ENCODE measurements at regions not wholly inside any gene's neighbourhood (a gene's known extent, or its start where the extent isn't known, plus 50 kb on each side); places are given as distances from the start of the nearest gene placed in this dataset.
A peak's percentile ranks its signal among the peaks of the same experiment; 100 is the strongest.

DNA sequence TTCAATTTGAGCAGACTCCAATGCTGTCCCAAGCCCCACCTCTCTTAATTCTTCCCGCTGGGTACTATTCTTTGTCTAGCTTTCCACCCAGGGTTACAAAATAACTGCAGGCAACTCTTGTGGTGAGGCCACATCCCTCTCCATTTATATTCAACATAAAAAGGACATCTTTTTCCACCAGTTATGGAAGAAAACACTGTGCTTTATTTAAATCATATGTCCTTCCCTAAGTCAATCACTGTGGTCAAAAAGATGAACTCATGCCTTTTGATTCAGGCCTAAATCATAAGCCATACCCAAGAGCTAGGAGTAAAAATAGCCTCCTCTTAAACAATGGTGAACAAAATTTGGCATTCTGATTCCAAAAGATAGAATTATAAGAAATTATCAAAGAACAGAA, 386.0 kb downstream of the SEMA3D start:
- Mint-ChIP-seq H3K27me3 (ENCODE audit: low read depth) (no peaks in the 10 kb centered on the region), H3K4me3 (no peak overlapping the region), H3K9me3 (peaks cover 6% of the 10 kb centered on the region in 2 donors), H3K36me3 (ENCODE audit: insufficient read depth in 2 of 2) (no peaks in the 10 kb centered on the region), H3K27ac (no peak overlapping the region), H3K4me1 (ENCODE audit: low read depth) (no peaks in the 10 kb centered on the region)
- DNase-seq (no peak), ATAC-seq (replicated peaks in 1 of 2) (no peak)

DNA sequence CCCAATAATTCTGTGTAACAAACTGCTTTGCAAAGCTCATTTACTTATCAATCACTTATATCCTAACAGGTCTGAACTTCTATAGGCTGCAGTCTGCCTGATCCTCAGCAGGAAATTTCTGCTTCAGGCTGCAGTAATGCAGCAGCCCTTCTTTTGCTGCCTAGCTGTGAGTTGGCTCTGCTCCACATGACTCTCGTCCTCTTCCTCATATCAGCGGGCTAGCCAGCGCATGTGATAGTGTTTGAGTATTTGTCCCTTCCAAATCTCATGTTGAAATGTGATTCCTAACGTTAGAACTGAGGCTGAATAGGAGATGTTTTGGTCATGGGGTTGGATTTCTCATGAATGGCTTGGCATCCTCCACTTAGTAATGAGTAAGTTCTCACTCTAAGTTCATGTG, 387.8 kb downstream of the SEMA3D start:
- H3K27me3 Mint-ChIP-seq (ENCODE audit: low read depth): no peaks in the 10 kb centered on the region
- H3K27ac Mint-ChIP-seq: no peak overlapping the region
- no peaks in the 10 kb centered on the region for H3K36me3 Mint-ChIP-seq (ENCODE audit: insufficient read depth in 2 of 2)
- no peak overlapping the region for H3K4me3 Mint-ChIP-seq
- no peaks in the 10 kb centered on the region for H3K4me1 Mint-ChIP-seq (ENCODE audit: low read depth)
- ATAC-seq (replicated peaks in 1 of 2) (no peak), DNase-seq (no peak)
- H3K9me3 Mint-ChIP-seq: peaks cover 6% of the 10 kb centered on the region in 2 donors

DNA sequence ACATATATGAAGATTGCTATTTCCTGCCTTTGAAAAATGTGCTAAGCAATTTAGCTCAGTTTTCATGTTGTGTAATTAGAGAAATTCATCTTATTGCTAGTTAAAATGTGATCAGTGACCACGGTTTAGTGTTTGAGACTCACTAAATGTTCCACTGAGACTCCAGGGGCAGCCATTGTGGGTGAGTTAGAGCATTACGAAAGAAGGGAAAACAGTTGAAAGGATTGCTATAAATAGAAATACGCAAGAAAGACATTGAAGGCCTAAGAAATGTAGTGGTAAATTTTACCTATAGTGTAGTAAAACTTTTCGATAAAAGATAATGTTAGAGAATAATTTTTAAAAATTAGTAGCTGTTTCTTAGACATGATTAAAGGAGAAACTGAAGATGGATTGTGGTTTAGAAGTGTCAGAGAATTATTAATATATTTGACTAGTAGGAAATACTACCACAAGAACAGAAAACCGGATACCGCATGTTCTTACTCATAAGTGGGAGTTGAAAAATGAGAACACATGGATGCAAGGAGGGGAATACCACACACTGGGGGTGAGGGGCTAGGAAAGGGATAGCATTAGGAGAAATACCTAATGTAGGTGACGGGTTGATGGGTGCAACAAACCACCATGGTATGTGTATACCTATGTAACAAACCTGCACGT, 394.5 kb downstream of the SEMA3D start:
- H3K27ac Mint-ChIP-seq: no peak overlapping the region
- ATAC-seq (replicated peaks in 1 of 2) (no peak), DNase-seq (no peak)
- no peaks in the 10 kb centered on the region for H3K36me3 Mint-ChIP-seq (ENCODE audit: insufficient read depth in 2 of 2)
- peaks cover 0 to 5% of the 10 kb centered on the region in 2 donors for H3K9me3 Mint-ChIP-seq
- H3K4me3 Mint-ChIP-seq: no peak overlapping the region
- H3K4me1 Mint-ChIP-seq (ENCODE audit: low read depth): no peaks in the 10 kb centered on the region
- H3K27me3 Mint-ChIP-seq (ENCODE audit: low read depth): no peaks in the 10 kb centered on the region

DNA sequence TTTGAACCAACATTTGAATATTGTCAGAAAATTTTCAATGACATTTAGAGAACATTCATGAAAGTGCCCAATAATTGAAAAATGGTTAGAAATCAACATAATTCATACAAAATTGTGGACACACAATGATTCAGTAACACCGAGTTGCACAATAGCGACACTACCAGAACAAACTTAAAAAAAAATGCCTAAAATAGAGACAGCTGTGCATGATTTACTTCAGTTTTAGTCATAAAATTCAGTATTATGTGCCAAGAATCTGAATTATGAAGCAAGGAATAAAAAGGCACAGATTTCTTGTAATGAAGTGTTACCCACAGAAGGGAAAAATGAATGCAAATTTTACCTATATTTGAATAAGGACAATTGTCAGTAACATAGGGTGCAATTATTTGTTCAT, 396.0 kb downstream of the SEMA3D start:
- no peaks in the 10 kb centered on the region for H3K4me1 Mint-ChIP-seq (ENCODE audit: low read depth)
- no peak overlapping the region for H3K27ac Mint-ChIP-seq
- no peak for ATAC-seq (replicated peaks in 1 of 2)
- no peak for DNase-seq
- H3K36me3 Mint-ChIP-seq (ENCODE audit: insufficient read depth in 2 of 2): no peaks in the 10 kb centered on the region
- no peak overlapping the region for H3K4me3 Mint-ChIP-seq
- H3K9me3 Mint-ChIP-seq: peaks cover 0 to 1% of the 10 kb centered on the region in 2 donors
- no peaks in the 10 kb centered on the region for H3K27me3 Mint-ChIP-seq (ENCODE audit: low read depth)

DNA sequence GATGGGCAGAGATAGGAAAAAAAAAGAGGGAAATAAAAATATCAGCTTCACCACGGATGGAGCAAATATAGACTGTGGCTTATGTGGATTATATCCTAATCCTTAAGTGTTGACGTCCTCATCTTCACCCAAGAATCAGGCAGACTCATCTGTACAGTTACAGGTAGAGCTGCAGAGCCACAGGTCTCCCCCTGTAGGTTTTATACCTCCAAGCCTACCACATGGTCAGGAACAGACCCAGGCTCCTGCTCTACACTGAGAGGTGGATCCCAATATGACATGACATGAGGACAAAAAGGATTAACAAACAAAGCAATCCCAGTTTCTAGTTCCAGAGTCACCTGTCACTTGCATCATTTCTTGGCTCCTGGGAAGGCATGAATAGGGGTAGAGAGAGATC, 400.8 kb downstream of the SEMA3D start:
- DNase-seq: no peak
- Mint-ChIP-seq H3K4me3 (no peak overlapping the region), H3K9me3 (no peaks in the 10 kb centered on the region), H3K4me1 (ENCODE audit: low read depth) (no peaks in the 10 kb centered on the region), H3K36me3 (ENCODE audit: insufficient read depth in 2 of 2) (no peaks in the 10 kb centered on the region), H3K27me3 (ENCODE audit: low read depth) (no peaks in the 10 kb centered on the region), H3K27ac (no peak overlapping the region)
- no peak for ATAC-seq (replicated peaks in 1 of 2)

DNA sequence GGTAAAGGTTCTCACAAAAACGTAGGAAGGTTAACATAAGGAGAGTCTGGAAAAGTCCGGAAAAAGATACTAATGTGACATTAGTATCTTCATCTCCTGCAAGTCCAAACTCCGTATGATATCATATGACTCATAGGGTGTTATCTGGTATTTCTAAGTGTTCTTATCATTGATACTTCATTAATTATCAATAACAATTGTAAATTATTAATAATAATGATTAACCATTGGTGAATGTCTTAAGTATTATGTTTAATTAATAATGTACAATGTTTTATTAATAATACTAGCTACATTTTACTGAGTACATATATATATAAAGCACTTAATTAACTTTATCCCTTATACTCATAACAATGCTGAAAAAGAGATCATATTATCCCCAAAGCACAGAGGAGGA, 402.4 kb downstream of the SEMA3D start:
- ATAC-seq (replicated peaks in 1 of 2) (no peak), DNase-seq (no peak)
- Mint-ChIP-seq H3K27me3 (ENCODE audit: low read depth) (no peaks in the 10 kb centered on the region), H3K9me3 (no peaks in the 10 kb centered on the region), H3K36me3 (ENCODE audit: insufficient read depth in 2 of 2) (no peaks in the 10 kb centered on the region), H3K4me1 (ENCODE audit: low read depth) (no peaks in the 10 kb centered on the region), H3K27ac (no peak overlapping the region), H3K4me3 (no peak overlapping the region)

DNA sequence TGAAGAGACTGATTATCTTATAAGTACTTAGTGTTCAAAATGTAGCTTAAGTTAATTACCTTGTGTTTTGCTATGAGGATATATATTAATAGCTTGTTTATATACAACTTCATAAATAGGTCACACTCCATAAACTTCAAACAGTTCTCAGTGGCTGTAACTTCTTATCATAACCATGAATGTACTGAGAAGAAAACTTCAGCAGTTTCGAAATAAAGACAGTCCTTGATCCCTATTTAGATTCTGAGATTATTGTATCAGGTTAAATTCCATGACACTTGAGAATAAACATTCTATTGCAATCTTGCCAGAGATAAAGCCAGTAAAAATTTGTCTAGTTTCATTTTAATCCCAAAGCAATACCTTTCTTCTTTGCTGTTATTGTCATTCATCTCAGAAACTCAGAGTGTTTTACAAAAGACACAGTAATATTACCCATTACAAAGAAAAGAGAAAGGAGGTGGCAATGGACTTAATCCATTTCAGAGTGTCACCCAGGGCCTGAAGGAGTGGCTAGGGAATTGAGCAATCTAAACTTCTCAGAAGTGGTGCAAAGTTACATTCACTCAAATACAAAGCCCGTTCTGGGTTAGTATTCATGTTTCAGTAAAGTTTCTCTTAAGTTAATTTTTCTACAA, 403.6 kb downstream of the SEMA3D start:
- H3K27me3 Mint-ChIP-seq (ENCODE audit: low read depth): no peaks in the 10 kb centered on the region
- no peak overlapping the region for H3K27ac Mint-ChIP-seq
- ATAC-seq (replicated peaks in 1 of 2) (no peak), DNase-seq (no peak)
- no peak overlapping the region for H3K4me3 Mint-ChIP-seq
- H3K36me3 Mint-ChIP-seq (ENCODE audit: insufficient read depth in 2 of 2): no peaks in the 10 kb centered on the region
- H3K4me1 Mint-ChIP-seq (ENCODE audit: low read depth): no peaks in the 10 kb centered on the region
- no peaks in the 10 kb centered on the region for H3K9me3 Mint-ChIP-seq

DNA sequence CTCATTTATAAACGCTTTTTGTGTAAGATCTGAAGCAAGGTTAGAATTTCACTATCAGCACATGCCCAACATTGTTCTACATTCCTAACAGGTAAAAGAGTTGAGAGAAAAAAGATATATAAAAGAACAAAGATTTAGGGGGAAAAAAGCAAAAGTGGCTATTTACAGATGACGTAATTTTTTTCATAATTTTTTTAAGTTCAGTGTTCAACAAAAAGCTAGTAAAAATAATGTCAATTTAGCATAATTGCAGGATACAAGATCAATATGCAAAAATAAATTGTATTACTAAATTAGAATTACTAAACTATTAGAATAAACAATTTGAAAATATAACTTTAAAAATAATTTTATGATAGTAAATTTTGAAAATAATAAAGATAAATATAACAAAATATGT, 405.0 kb downstream of the SEMA3D start:
- H3K27me3 Mint-ChIP-seq (ENCODE audit: low read depth): no peaks in the 10 kb centered on the region
- no peak overlapping the region for H3K4me3 Mint-ChIP-seq
- DNase-seq (no peak), ATAC-seq (replicated peaks in 1 of 2) (no peak)
- no peaks in the 10 kb centered on the region for H3K36me3 Mint-ChIP-seq (ENCODE audit: insufficient read depth in 2 of 2)
- no peaks in the 10 kb centered on the region for H3K4me1 Mint-ChIP-seq (ENCODE audit: low read depth)
- no peak overlapping the region for H3K27ac Mint-ChIP-seq
- no peaks in the 10 kb centered on the region for H3K9me3 Mint-ChIP-seq

DNA sequence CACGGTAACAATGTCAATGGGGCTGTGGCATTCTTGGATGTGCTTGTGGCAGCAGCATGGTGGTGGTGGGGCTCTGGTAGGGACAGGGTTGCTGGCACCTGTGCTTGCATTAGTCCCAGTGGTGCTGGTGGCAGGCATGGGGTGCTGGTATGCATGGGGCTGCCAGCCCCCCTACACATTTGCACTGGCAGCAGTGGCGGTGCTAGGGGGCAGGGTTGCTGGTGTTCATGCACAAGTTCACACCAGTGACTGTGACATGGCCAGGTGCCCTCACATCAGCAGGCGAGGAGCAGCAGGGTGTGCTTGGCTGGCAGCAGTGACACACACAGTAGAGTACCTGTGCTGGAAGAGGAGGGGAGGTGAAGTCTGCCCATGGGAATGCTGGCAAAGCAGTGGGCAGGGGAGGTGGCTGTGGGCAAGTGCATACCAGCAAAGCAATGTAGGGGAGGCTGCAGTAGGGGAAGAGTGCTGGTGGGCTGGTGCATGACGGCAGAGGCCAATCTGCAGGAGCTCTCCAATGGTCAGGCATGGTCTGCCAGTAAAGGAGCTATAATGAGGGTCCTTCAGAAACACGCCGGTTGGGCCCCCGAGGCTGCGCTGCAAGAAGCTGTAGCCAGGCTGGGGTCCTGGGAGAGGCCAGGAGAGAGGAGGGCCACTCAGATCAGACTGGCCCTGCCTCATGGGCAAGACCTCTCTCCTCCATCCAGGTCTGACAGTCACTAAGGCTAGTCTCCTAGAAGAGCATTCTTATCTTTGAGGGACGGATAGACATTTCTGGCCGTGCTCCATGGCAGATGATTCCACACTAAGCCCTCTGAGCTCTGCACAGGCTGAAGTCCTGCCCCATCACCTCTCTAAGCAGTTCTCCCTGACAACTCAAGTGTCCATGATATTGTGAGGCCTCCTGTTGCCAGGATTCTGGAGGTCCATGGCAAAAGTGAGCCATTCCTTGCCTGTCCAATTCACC, 406.4 kb downstream of the SEMA3D start:
- ATAC-seq (replicated peaks in 1 of 2): peak in 1 of 2 donors; percentile 11
- no peaks in the 10 kb centered on the region for H3K36me3 Mint-ChIP-seq (ENCODE audit: insufficient read depth in 2 of 2)
- no peak for DNase-seq
- H3K27me3 Mint-ChIP-seq (ENCODE audit: low read depth): no peaks in the 10 kb centered on the region
- H3K9me3 Mint-ChIP-seq: peaks cover 0 to 1% of the 10 kb centered on the region in 2 donors
- H3K4me1 Mint-ChIP-seq (ENCODE audit: low read depth): no peaks in the 10 kb centered on the region
- no peak overlapping the region for H3K4me3 Mint-ChIP-seq
- H3K27ac Mint-ChIP-seq: no peak overlapping the region

DNA sequence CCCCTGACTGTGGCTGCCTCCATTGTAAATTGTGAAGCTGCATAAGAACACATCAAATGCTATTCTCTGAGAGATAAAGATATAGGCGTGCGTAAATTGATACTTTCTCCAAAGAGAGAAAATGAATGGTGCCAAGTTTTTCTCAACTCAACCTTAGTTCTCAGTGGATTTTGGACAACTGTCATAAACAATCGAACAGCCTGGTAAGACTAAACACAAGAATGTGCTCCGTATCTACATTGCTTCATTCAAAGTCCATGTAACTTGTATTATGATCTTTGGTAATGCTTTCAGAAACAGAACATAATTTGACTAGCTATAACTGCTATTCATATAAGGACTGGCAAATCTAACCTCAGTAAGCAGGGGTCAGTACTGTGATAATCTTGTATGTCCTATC, 429.1 kb downstream of the SEMA3D start:
- H3K36me3 Mint-ChIP-seq (ENCODE audit: insufficient read depth in 2 of 2): no peaks in the 10 kb centered on the region
- ATAC-seq (replicated peaks in 1 of 2) (no peak), DNase-seq (no peak)
- H3K4me1 Mint-ChIP-seq (ENCODE audit: low read depth): no peaks in the 10 kb centered on the region
- H3K27ac Mint-ChIP-seq: no peak overlapping the region
- no peaks in the 10 kb centered on the region for H3K27me3 Mint-ChIP-seq (ENCODE audit: low read depth)
- no peak overlapping the region for H3K4me3 Mint-ChIP-seq
- H3K9me3 Mint-ChIP-seq: no peaks in the 10 kb centered on the region

DNA sequence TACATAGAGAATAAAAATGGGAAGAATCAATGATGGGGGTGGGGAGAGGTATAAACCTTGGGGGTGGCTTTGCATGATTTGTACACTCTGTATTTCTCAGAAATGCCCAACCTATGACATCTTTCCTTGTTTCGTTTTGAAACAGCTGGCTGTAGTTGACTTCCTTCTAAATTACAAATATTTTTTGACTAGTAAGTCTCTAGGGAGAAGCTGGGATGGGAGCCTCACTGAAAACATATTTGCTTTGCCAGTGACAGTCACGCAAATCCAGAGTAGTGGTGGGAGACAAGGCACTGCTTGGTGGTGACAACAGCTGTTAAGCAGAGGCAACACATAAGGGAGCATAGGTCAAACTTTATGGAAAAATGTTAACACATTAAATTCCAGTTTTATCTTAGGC, 440.5 kb downstream of the SEMA3D start:
- ATAC-seq (replicated peaks in 1 of 2) (no peak), DNase-seq (no peak)
- Mint-ChIP-seq H3K9me3 (peaks cover 0 to 2% of the 10 kb centered on the region in 2 donors), H3K36me3 (ENCODE audit: insufficient read depth in 2 of 2) (no peaks in the 10 kb centered on the region), H3K27me3 (ENCODE audit: low read depth) (no peaks in the 10 kb centered on the region), H3K4me1 (ENCODE audit: low read depth) (no peaks in the 10 kb centered on the region), H3K27ac (no peak overlapping the region), H3K4me3 (no peak overlapping the region)

DNA sequence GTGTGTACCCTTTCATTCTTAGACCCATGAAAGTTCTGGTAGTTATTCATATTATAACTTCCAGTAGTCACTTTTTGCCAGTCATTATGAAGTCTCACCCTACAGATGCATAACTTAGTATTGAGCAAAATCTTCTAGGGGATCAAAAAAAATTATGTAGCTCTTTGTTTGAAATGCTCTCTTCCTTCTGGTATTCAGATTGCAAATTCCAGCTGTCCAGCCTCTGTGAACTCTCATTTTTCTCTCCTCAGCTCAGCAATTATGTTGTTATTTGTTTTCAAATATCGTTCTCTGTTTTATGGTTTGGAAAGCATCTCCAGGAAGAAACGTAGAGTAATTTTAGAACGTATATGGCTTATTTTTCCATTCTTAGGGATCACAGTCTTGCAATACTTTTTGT, 442.5 kb downstream of the SEMA3D start:
- Mint-ChIP-seq H3K4me3 (no peak overlapping the region), H3K27ac (peak overlapping the region; percentile 42), H3K9me3 (peaks cover 0 to 2% of the 10 kb centered on the region in 2 donors), H3K27me3 (ENCODE audit: low read depth) (no peaks in the 10 kb centered on the region), H3K36me3 (ENCODE audit: insufficient read depth in 2 of 2) (no peaks in the 10 kb centered on the region), H3K4me1 (ENCODE audit: low read depth) (no peaks in the 10 kb centered on the region)
- ATAC-seq (replicated peaks in 1 of 2) (no peak), DNase-seq (no peak)

DNA sequence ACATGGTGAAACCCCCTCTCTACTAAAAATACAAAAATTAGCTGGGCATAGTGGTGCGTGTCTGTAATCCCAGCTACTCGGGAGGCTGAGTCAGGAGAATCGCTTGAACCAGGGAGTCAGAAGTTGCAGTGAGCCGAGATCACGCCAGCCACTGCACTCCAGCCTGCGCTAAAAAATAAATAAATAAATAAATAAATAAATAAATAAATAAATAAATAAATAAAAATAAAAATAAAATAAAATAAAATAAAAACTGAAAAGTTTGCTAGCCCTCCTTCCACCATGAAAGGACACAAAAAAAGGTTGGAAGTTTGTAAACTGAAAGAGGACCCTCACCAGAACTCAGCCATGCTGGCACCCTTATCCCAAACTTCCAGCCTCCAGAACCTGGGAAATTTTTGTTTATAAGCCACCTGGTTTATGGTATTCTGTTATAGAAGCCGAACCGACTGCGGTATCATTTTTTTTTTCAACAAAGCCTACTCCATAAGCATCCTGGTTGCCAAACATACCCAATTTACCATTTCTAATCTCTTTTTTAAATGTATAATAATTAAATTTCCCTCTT, 448.2 kb downstream of the SEMA3D start:
- Mint-ChIP-seq H3K4me3 (no peak overlapping the region), H3K9me3 (peaks cover 2% of the 10 kb centered on the region in 2 donors), H3K27ac (no peak overlapping the region), H3K4me1 (ENCODE audit: low read depth) (no peaks in the 10 kb centered on the region), H3K27me3 (ENCODE audit: low read depth) (no peaks in the 10 kb centered on the region), H3K36me3 (ENCODE audit: insufficient read depth in 2 of 2) (no peaks in the 10 kb centered on the region)
- ATAC-seq (replicated peaks in 1 of 2) (no peak), DNase-seq (no peak)
